A673 (cell line): ENCODE measurements at regions not wholly inside any gene's neighbourhood (a gene's known extent, or its start where the extent isn't known, plus 50 kb on each side); places are given as distances from the start of the nearest gene placed in this dataset.

ENCODE experiments used
- CTCF ChIP-seq: fragments of 300-800, 200-600 bp; sonication (generic); conservative IDR thresholded peaks from 2 replicates; pipeline ENCODE4 v1.5.1; 2017; ENCODE audit warnings: low read depth, mild to moderate bottlenecking, antibody characterized with exemption, low read length, moderate library complexity, mixed read lengths
- EZH2 ChIP-seq: fragments of 200-600 bp; sonication (generic); IDR thresholded peaks from 2 replicates; pipeline ENCODE4 v1.6.1; 2017; ENCODE audit warnings: borderline replicate concordance, low read depth, mild to moderate bottlenecking, mixed read lengths, antibody characterized with exemption, low read length; ENCODE audit not compliant: poor library complexity, severe bottlenecking

DNA sequence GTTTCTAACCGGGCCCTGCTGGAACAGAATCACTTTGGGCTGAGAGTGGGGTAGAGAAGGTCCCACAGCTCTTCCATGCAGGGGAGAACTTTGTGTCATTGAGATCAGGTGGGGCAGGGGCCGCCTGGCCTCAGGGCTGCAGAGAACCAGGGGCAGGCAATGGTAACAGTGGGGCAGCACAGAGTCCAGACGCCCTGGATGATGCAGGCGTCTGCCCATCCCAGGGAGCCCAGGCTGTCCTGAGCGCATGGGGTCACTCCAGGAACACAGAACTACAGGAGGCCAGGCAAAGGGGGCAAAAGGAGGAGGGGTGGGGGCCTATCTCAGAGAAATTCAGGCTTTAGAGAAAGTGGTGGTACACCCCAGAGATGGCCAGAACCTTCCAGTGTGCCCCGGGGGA, 121.3 kb downstream of the NDUFA10 start:
- TF ChIP-seq CTCF (no peak), EZH2 (no peak)
